ENCODE measurements at regions not wholly inside any gene's neighbourhood (a gene's known extent, or its start where the extent isn't known, plus 50 kb on each side); places are given as distances from the start of the nearest gene placed in this dataset.

DNA sequence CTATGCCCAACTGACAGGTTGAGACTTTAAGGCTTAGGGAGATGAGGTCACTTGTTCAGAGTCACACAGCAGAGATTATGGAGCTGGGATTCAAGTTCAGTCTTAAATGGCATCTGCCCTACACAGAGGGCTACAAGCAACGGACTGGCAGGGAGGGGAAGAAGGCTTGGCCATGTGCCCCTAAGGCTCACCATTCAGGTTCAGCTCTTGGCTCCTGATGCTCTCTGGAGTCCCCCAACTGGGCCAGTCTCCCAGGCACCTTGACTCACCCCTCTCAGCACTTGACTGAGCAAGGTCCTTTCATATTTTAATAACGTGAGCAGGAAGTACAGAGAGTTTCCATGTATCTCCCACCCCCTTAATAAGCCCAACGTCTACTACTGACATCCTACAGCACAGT is 71.4 kb upstream of the MAFB start (continued):
- TF ChIP-seq TSHZ2 (CRISPR knock-in tag; IDR thresholded peaks at IDR 0.05): no peak
- TF ChIP-seq GLIS3 (CRISPR knock-in tag; IDR thresholded peaks at IDR 0.05): no peak

DNA sequence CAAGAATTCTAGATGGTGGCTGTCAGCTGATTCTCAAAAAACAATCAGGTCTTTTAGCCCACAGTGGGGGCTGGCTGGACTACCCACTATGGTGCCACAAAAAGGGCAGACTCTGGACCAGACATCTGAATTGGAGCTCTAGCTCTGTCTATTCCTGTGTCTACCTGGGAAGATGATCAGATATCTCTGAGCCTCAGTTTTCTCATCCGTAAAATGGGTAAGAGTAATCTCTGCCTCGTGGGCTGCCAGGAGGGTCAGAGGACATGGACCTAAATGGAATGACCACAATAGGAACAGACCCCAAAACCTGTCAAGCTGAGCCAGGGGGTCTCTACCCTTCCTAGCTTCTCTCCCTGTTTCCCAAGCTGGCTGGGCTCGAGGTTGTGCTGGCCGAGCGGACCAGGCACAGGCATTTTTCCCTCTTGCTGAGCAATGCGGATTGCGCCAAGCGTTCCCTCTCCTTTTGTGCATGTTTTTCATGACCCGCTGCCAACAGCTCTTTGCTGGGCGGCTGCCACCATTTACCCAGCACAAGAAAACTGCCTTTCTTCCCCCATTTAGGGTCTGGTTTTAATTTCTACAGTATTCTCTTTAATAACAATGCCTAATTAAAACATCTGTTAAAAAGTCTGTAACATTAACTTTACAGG is 74.7 kb upstream of the MAFB start:
- no peak for ATAC-seq
- TF ChIP-seq ISL1 (CRISPR knock-in tag; IDR thresholded peaks at IDR 0.05) (0 out of 2 replicates have a peak, but pooled peaks have one; percentile 32), TCF4 (CRISPR knock-in tag; IDR thresholded peaks at IDR 0.05; ENCODE audit: borderline replicate concordance) (peak; percentile 83), OSR1 (CRISPR knock-in tag; IDR thresholded peaks at IDR 0.05) (no peak)

DNA sequence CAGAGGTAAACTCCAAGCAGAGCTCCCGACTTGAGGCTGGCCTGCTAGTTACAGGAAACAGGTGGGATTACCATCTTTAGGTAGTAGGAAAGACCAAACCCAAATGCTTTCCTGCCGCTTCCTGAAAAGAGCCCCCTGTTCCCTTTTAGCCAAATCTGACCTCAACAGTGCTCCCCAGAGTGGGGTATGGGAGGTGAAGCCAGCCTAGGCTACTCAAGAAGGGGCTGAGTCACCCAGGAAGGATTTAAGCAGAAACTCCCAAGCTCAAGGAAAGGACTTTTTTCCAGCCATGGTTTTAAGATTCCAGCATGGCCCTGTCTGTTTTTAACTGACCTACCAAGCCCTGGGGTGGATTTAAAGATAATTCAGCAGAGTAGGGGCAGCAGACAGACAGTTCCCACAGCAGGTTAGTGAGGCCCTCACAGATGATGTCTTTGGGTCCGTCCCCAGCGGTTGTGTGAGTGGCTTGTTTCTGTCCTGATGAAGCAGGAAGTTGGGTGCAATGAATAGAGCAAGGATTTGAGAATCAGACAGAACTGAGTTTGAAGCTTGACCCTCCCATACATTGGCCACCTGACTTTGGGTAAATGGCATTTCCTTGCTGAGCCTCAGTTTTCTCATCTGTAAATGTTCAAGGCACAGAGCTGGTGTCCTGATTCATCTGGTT is 76.9 kb upstream of the MAFB start:
- ATAC-seq: no peak

GRCh38 chr20:40766790-40767614 is 78.0 kb upstream of the MAFB start:
- TF ChIP-seq SNAI2 (CRISPR knock-in tag; IDR thresholded peaks at IDR 0.05) (no peak), ZNF8 (CRISPR knock-in tag; IDR thresholded peaks at IDR 0.05) (no peak), GLIS3 (CRISPR knock-in tag; IDR thresholded peaks at IDR 0.05) (no peak), ZFP30 (CRISPR knock-in tag; IDR thresholded peaks at IDR 0.05) (no peak), ISL1 (CRISPR knock-in tag; IDR thresholded peaks at IDR 0.05) (no peak), TSHZ2 (CRISPR knock-in tag; IDR thresholded peaks at IDR 0.05) (no peak), OSR1 (CRISPR knock-in tag; IDR thresholded peaks at IDR 0.05) (no peak), BACH2 (CRISPR knock-in tag; IDR thresholded peaks at IDR 0.05; ENCODE audit: borderline replicate concordance) (no peak), ZNF565 (CRISPR knock-in tag; conservative IDR thresholded peaks at IDR 0.05; ENCODE audit: low read depth) (no peak), ZC3H10 (CRISPR knock-in tag; IDR thresholded peaks at IDR 0.05) (no peak), CSRNP3 (CRISPR knock-in tag; IDR thresholded peaks at IDR 0.05) (no peak), CSDC2 (CRISPR knock-in tag; IDR thresholded peaks at IDR 0.05) (no peak), TOX (CRISPR knock-in tag; IDR thresholded peaks at IDR 0.05; ENCODE audit: borderline replicate concordance) (no peak), ZFP3 (CRISPR knock-in tag; IDR thresholded peaks at IDR 0.05) (no peak), ESRRG (CRISPR knock-in tag; IDR thresholded peaks at IDR 0.05) (no peak), RARB (CRISPR knock-in tag; IDR thresholded peaks at IDR 0.05) (no peak), CREB5 (CRISPR knock-in tag; IDR thresholded peaks at IDR 0.05; ENCODE audit: low read depth) (no peak), TCF4 (CRISPR knock-in tag; IDR thresholded peaks at IDR 0.05; ENCODE audit: borderline replicate concordance) (no peak)
- TF ChIP-seq, protein P1, sequence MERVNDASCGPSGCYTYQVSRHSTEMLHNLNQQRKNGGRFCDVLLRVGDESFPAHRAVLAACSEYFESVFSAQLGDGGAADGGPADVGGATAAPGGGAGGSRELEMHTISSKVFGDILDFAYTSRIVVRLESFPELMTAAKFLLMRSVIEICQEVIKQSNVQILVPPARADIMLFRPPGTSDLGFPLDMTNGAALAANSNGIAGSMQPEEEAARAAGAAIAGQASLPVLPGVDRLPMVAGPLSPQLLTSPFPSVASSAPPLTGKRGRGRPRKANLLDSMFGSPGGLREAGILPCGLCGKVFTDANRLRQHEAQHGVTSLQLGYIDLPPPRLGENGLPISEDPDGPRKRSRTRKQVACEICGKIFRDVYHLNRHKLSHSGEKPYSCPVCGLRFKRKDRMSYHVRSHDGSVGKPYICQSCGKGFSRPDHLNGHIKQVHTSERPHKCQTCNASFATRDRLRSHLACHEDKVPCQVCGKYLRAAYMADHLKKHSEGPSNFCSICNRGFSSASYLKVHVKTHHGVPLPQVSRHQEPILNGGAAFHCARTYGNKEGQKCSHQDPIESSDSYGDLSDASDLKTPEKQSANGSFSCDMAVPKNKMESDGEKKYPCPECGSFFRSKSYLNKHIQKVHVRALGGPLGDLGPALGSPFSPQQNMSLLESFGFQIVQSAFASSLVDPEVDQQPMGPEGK (CRISPR knock-in tag; IDR thresholded peaks at IDR 0.05; ENCODE audit: borderline replicate concordance): no peak
- ATAC-seq: no peak

More for the DNA sequence above, 76.9 kb upstream of the MAFB start:
- no peak for TF ChIP-seq POU6F1 (CRISPR knock-in tag; IDR thresholded peaks at IDR 0.05; ENCODE audit: borderline replicate concordance, low read depth)
